Omental fat pad (tissue), 3 donors: ENCODE measurements at regions not wholly inside any gene's neighbourhood (a gene's known extent, or its start where the extent isn't known, plus 50 kb on each side); places are given as distances from the start of the nearest gene placed in this dataset.

Experiments
- ATAC-seq: fragments of 150-250 bp; one replicate; pipeline ENCODE4 v1.9.1; 2016; ENCODE audit warnings: mild to moderate bottlenecking, moderate library complexity; ENCODE audit not compliant: low FRiP score
- DNase-seq: peaks from one replicate; pipeline ENCODE4 v3.0.0-alpha.2; 2019; ENCODE audit warnings: low spot score
- CTCF ChIP-seq, 3 donors: fragments of 450-650 bp; IDR thresholded peaks; one replicate each; pipeline ENCODE4 v1.5.1; 2016 to 2017; ENCODE audit warnings: antibody characterized with exemption in 3 of 3, mild to moderate bottlenecking in 3 of 3, moderate library complexity in 2 of 3

- no peak for ATAC-seq
- DNase-seq, result no peak
- TF ChIP-seq CTCF (IDR thresholded peaks at IDR 0.05), result no peak
Observed at GRCh38 chr12:123071857-123072256, 79.0 kb downstream of the PITPNM2 start.

GRCh38 chr12:123071099-123071800 is 79.6 kb downstream of the PITPNM2 start:
- ATAC-seq (no peak), DNase-seq (no peak)

GRCh38 chr12:123070267-123071081 is 80.4 kb downstream of the PITPNM2 start:
- ATAC-seq (no peak), DNase-seq (no peak)
- TF ChIP-seq CTCF (IDR thresholded peaks at IDR 0.05), result no peak

More at GRCh38 chr12:123071099-123071800, 79.6 kb downstream of the PITPNM2 start:
- TF ChIP-seq CTCF (IDR thresholded peaks at IDR 0.05), result no peak

GRCh38 chr12:123069436-123070266 is 81.2 kb downstream of the PITPNM2 start:
- no peak for TF ChIP-seq CTCF (IDR thresholded peaks at IDR 0.05)
- no peak for ATAC-seq
- DNase-seq, result no peak

GRCh38 chr12:123067654-123068053 is 83.2 kb downstream of the PITPNM2 start:
- ATAC-seq, result no peak
- no peak for DNase-seq
- TF ChIP-seq CTCF (IDR thresholded peaks at IDR 0.05), result no peak

GRCh38 chr12:123066384-123066710 is 84.5 kb downstream of the PITPNM2 start:
- no peak for TF ChIP-seq CTCF (IDR thresholded peaks at IDR 0.05)

More at GRCh38 chr12:123066384-123066710, 84.5 kb downstream of the PITPNM2 start:
- ATAC-seq, result no peak
- DNase-seq, result no peak
